Gastroesophageal sphincter (tissue), 4 donors: ENCODE measurements at regions not wholly inside any gene's neighbourhood (a gene's known extent, or its start where the extent isn't known, plus 50 kb on each side); places are given as distances from the start of the nearest gene placed in this dataset.

Source experiments
- ATAC-seq: fragments of 150-250 bp; one replicate; pipeline ENCODE4 v1.9.1; 2016; ENCODE audit warnings: mild to moderate bottlenecking, moderate library complexity
- H3K27ac ChIP-seq, 4 donors: fragments of 200-600 bp; sonication (generic) in 3 of 4; 1 replicate in 3 of 4; 2 replicates in 1 of 4; pipeline ENCODE4 v1.5.1; 2016 to 2019
- H3K27me3 ChIP-seq: fragments of 200-600 bp; sonication (generic); one replicate; pipeline ENCODE4 v1.5.1; 2019
- H3K36me3 ChIP-seq, 2 donors: fragments of 200-600 bp; sonication (generic); one replicate each; pipeline ENCODE4 v1.5.1; 2019; ENCODE audit warnings: control low read depth in 1 of 2
- H3K4me1 ChIP-seq, 3 donors: fragments of 200-600 bp; sonication (generic); 1 replicate in 2 of 3; 2 replicates in 1 of 3; pipeline ENCODE4 v1.5.1; 2016 to 2019; ENCODE audit warnings: control low read depth in 2 of 3
- H3K4me3 ChIP-seq, 2 donors: fragments of 200-600 bp; sonication (generic); one replicate each; pipeline ENCODE4 v1.5.1; 2019; ENCODE audit warnings: mild to moderate bottlenecking in 1 of 2, moderate library complexity in 1 of 2
- H3K9me3 ChIP-seq, 3 donors: fragments of 200-600 bp; sonication (generic); one replicate each; pipeline ENCODE4 v1.5.1; 2017 to 2019; ENCODE audit warnings: control low read depth in 2 of 3
- EP300 ChIP-seq: sonication (generic); formaldehyde crosslinking; IDR thresholded peaks from one replicate; pipeline ENCODE4 v1.6.1; 2017; ENCODE audit warnings: antibody characterized with exemption, mild to moderate bottlenecking
- POLR2A ChIP-seq, 2 donors: fragments of 450-650 bp; IDR thresholded peaks; one replicate each; pipeline ENCODE4 v1.6.1; 2017; ENCODE audit warnings: antibody characterized with exemption in 2 of 2, mild to moderate bottlenecking in 2 of 2, moderate library complexity in 1 of 2
- POLR2AphosphoS5 ChIP-seq: sonication (generic); formaldehyde crosslinking; IDR thresholded peaks from one replicate; pipeline ENCODE4 v1.6.1; 2017; ENCODE audit warnings: antibody characterized with exemption
- WGBS, 2 donors: methylation state at CpG; one replicate each; pipeline ENCODE4 v1.1.5; 2018; ENCODE audit warnings: low coverage in 1 of 2; 5-methylcytosine and 5-hydroxymethylcytosine counted together
- TF ChIP-seq, protein P1 (sequence below), 4 experiments: fragments of 200-600 bp in 2 of 4; fragments of 450-650 bp in 2 of 4; sonication (generic) in 1 of 4; IDR thresholded peaks; one replicate each; pipeline ENCODE4 v1.5.1; 2017 to 2019; ENCODE audit warnings: antibody characterized with exemption in 4 of 4, mild to moderate bottlenecking in 2 of 4, moderate library complexity in 2 of 4

DNA sequence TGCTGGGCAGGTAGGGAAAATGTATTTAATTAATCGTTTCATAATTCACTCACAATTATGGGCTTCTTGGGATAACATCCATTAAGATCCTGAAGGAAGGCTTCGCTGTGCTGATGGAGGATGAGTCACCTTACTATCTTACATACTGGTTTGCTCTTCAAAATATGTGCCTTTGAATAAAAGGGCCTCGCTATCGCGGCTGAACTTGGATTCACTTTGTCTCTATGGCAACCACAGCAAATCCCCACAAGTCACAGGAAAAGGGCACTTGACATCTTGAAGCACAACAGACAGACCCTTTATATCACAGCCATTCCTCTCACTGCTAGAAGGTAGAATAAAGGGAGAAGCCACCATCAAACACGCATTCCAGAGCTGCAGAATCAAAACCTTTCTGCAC is 141.3 kb upstream of the MYLIP start:
- ATAC-seq, result no peak
- no peaks in the 10 kb centered on the region for H3K4me1 ChIP-seq
- no peak overlapping the region for H3K27ac ChIP-seq

DNA sequence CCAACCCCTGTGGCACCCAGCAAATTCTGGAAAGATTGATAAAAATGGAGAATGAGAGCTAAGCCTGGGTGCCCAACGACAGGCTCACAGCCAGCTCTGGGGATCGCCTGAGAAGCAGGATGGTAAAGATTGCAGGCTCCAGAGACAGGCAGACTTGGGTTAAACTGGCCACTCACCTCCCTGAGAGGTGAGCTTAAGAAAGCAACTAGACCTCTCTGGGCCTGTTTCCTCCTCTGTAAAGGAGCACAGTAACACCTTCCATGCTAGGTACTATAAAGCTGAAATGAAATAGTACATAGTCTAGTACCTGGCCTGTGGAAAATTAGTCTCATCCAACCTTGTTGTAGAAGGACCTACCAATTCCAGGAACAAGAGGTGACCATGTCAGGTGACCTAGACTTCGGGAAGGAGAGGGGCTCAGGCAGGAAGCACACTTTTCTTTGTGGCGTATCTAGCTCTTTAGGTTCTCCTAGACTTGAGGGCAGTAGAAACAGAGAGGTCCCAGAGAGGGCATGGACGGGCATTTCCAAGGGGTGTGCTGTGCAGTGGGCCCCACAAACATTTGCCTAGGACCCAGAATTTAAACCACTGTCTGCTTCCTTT is 142.8 kb upstream of the MYLIP start:
- Histone ChIP-seq H3K36me3 (no peaks in the 10 kb centered on the region), H3K27me3 (peaks cover 7% of the 10 kb centered on the region), H3K9me3 (no peaks in the 10 kb centered on the region), H3K27ac (no peak overlapping the region), H3K4me1 (no peaks in the 10 kb centered on the region), H3K4me3 (no peak overlapping the region)
- ATAC-seq, result no peak
- TF ChIP-seq POLR2AphosphoS5 (no peak), POLR2A (IDR thresholded peaks at IDR 0.05) (no peak), EP300 (no peak)
- TF ChIP-seq, protein P1, sequence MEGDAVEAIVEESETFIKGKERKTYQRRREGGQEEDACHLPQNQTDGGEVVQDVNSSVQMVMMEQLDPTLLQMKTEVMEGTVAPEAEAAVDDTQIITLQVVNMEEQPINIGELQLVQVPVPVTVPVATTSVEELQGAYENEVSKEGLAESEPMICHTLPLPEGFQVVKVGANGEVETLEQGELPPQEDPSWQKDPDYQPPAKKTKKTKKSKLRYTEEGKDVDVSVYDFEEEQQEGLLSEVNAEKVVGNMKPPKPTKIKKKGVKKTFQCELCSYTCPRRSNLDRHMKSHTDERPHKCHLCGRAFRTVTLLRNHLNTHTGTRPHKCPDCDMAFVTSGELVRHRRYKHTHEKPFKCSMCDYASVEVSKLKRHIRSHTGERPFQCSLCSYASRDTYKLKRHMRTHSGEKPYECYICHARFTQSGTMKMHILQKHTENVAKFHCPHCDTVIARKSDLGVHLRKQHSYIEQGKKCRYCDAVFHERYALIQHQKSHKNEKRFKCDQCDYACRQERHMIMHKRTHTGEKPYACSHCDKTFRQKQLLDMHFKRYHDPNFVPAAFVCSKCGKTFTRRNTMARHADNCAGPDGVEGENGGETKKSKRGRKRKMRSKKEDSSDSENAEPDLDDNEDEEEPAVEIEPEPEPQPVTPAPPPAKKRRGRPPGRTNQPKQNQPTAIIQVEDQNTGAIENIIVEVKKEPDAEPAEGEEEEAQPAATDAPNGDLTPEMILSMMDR (IDR thresholded peaks at IDR 0.05), result no peak
- WGBS, 2 donors, result 79 to 88% methylated on average over 4 to 5 of the region's 5 CpGs

More for the DNA sequence above, 141.3 kb upstream of the MYLIP start:
- TF ChIP-seq POLR2AphosphoS5 (no peak), EP300 (no peak), POLR2A (IDR thresholded peaks at IDR 0.05) (no peak)
- TF ChIP-seq, protein P1 (IDR thresholded peaks at IDR 0.05), result no peak
- H3K9me3 ChIP-seq, result no peaks in the 10 kb centered on the region
- no peaks in the 10 kb centered on the region for H3K36me3 ChIP-seq
- WGBS, 2 donors, result 54 to 61% methylated on average over 6 of the region's 6 CpGs
- H3K4me3 ChIP-seq, result no peak overlapping the region
- no peaks in the 10 kb centered on the region for H3K27me3 ChIP-seq

DNA sequence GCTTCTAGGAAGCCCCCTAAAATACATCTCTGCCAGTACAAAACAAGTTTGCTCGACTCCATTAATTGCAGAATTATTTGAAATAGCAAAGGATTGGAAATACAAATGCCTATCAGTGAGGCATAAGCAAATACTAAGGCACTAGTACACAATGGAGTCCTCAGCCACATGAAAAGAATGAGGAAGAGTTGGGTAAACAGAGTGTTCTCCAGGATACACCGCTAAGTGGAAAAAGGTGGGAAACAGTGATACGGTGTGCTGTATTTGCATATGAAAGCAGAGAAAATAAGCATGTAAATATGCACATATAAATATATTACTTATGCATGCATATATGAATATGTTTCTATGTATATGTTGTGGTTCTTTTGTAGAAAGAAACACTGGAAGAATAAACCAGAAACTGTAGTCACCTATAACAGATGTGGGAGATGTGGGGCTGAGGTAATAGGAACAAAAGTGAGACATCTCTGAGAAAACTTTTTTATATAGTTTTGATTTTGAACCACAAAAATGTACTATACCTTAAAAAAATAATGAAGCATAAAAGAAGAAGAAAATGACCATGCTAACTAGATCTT is 143.4 kb upstream of the MYLIP start:
- Histone ChIP-seq H3K27ac (no peak overlapping the region), H3K36me3 (no peaks in the 10 kb centered on the region), H3K9me3 (no peaks in the 10 kb centered on the region), H3K4me1 (no peaks in the 10 kb centered on the region), H3K4me3 (no peak overlapping the region), H3K27me3 (peaks cover 7% of the 10 kb centered on the region)
- TF ChIP-seq POLR2AphosphoS5, result no peak
- WGBS, 2 donors, result 79 to 91% methylated on average over 3 of the region's 3 CpGs
- no peak for ATAC-seq

DNA sequence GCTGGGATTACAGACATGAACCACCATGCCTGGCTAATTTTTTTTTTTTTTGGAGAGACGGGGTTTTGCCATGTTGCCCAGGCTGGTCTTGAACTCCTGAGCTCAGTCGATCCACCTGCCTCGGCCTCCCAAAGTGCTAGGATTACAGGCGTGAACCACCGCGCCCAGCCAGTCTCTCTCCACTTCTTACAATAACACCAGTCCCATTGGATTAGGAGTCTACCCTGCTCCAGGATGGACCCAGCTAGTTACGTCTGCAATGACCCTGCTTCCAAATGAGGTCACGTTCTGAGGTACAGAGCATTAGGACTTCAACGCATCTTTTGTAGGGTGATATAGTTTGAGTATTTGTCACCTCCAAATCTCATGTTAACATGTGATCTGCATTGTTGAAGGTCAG is 146.9 kb upstream of the MYLIP start:
- no peak overlapping the region for H3K27ac ChIP-seq

DNA sequence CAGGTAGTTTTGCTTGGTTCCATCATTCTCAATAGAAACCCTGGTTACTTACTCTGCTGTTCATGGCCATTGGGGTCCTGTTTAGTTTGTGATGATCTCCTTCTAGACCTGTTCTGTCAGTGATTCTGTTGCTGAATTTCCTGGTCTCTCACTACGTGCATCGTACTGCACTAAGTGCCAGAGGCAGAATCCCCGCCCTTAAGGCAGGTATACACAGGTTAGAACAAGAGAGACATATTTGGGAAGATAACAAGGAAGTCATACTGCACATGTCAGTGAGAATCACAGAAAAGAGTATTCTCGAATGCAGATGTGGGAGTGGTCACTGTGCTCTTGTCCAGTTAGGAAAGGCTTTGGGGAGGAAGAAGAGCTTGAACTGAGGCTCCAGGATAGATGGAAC is 148.1 kb upstream of the MYLIP start:
- WGBS, 2 donors, result 91 to 95% methylated on average over 1 to 4 of the region's 4 CpGs
- TF ChIP-seq POLR2AphosphoS5 (no peak), EP300 (no peak), POLR2A (IDR thresholded peaks at IDR 0.05) (no peak)
- TF ChIP-seq, protein P1 (IDR thresholded peaks at IDR 0.05), result no peak
- Histone ChIP-seq H3K27ac (no peak overlapping the region), H3K36me3 (no peaks in the 10 kb centered on the region), H3K9me3 (no peaks in the 10 kb centered on the region), H3K27me3 (peaks cover 7% of the 10 kb centered on the region), H3K4me1 (no peaks in the 10 kb centered on the region), H3K4me3 (no peak overlapping the region)
- no peak for ATAC-seq

More for the DNA sequence above, 146.9 kb upstream of the MYLIP start:
- no peak overlapping the region for H3K4me3 ChIP-seq
- H3K36me3 ChIP-seq, result no peaks in the 10 kb centered on the region
- H3K27me3 ChIP-seq, result peaks cover 7% of the 10 kb centered on the region
- WGBS, 2 donors, result 97 to 100% methylated on average over 1 to 5 of the region's 9 CpGs
- no peak for ATAC-seq
- TF ChIP-seq, protein P1 (IDR thresholded peaks at IDR 0.05), result no peak
- TF ChIP-seq POLR2AphosphoS5 (no peak), POLR2A (IDR thresholded peaks at IDR 0.05) (no peak), EP300 (no peak)
- no peaks in the 10 kb centered on the region for H3K9me3 ChIP-seq
- H3K4me1 ChIP-seq, result no peaks in the 10 kb centered on the region
